GM19467 (cell line): ENCODE measurements at regions not wholly inside any gene's neighbourhood (a gene's known extent, or its start where the extent isn't known, plus 50 kb on each side); places are given as distances from the start of the nearest gene placed in this dataset.
"Not testable (repeated sequence)": the region's sequence is repeated elsewhere in the genome, so short reads cannot be mapped to it uniquely, and the experiment has no call there.

Experiments
- ATAC-seq: cut with Tn5 transposase; IDR thresholded peaks from one replicate; pipeline ENCODE4 v1.9.1; 2021; ENCODE audit warnings: mild to moderate bottlenecking, moderate library complexity; ENCODE audit not compliant: unreplicated experiment

- no peak for ATAC-seq
These were observed 651.5 kb downstream of the TLE1 start for GRCh38 chr9:81037889-81038288.

- no peak for ATAC-seq
These were observed 653.7 kb downstream of the TLE1 start for GRCh38 chr9:81035601-81036000.

- ATAC-seq, result no peak
These were observed 654.2 kb downstream of the TLE1 start for GRCh38 chr9:81035171-81035570.

- ATAC-seq, result no peak
These were observed 656.5 kb downstream of the TLE1 start for GRCh38 chr9:81032831-81033230.

- ATAC-seq, result no peak
These were observed 657.2 kb downstream of the TLE1 start for GRCh38 chr9:81032030-81032572.

- ATAC-seq, result no peak
These were observed 657.8 kb downstream of the TLE1 start for GRCh38 chr9:81031422-81032029.

GRCh38 chr9:81030027-81030426 lies 659.3 kb downstream of the TLE1 start:
- ATAC-seq, result no peak

GRCh38 chr9:81028504-81028903 lies 660.8 kb downstream of the TLE1 start:
- no peak for ATAC-seq

- ATAC-seq, result no peak
These were observed 667.2 kb downstream of the TLE1 start for GRCh38 chr9:81022177-81022576.

- ATAC-seq, result not testable (repeated sequence)
These were observed 674.4 kb downstream of the TLE1 start for GRCh38 chr9:81014945-81015344.

- ATAC-seq, result not testable (repeated sequence)
These were observed 676.2 kb downstream of the TLE1 start for GRCh38 chr9:81013191-81013590.

- no peak for ATAC-seq
These were observed 686.4 kb downstream of the TLE1 start for GRCh38 chr9:81002906-81003305.

- ATAC-seq, result no peak
These were observed 687.1 kb downstream of the TLE1 start for GRCh38 chr9:81002242-81002641.

- ATAC-seq, result no peak
These were observed 693.6 kb downstream of the TLE1 start for GRCh38 chr9:80995759-80996158.

- ATAC-seq, result no peak
These were observed 694.5 kb downstream of the TLE1 start for GRCh38 chr9:80994892-80995291.

- not testable (repeated sequence) for ATAC-seq
These were observed 703.8 kb downstream of the TLE1 start for GRCh38 chr9:80985595-80985994.

GRCh38 chr9:80976403-80976802 lies 712.9 kb downstream of the TLE1 start:
- no peak for ATAC-seq

GRCh38 chr9:80970377-80970776 lies 719.0 kb downstream of the TLE1 start:
- ATAC-seq, result not testable (repeated sequence)

GRCh38 chr9:80968611-80969010 lies 720.7 kb downstream of the TLE1 start:
- no peak for ATAC-seq

GRCh38 chr9:80964914-80965313 lies 724.4 kb downstream of the TLE1 start:
- ATAC-seq, result no peak

GRCh38 chr9:80964374-80964773 lies 725.0 kb downstream of the TLE1 start:
- ATAC-seq, result no peak

- no peak for ATAC-seq
These were observed 731.5 kb downstream of the TLE1 start for GRCh38 chr9:80957801-80958200.

GRCh38 chr9:80954521-80954920 lies 734.8 kb downstream of the TLE1 start:
- ATAC-seq, result no peak
